HL-60 (cell line): ENCODE measurements at regions not wholly inside any gene's neighbourhood (a gene's known extent, or its start where the extent isn't known, plus 50 kb on each side); places are given as distances from the start of the nearest gene placed in this dataset.

Source experiments
- DNase-seq, 2 experiments: peaks; one replicate each; pipeline ENCODE4 v3.0.0-alpha.2; 2010 to 2020; ENCODE audit warnings: low read depth in 1 of 2, low spot score in 1 of 2
- H3K27ac ChIP-seq: fragments of 250-450 bp; sonication (Bioruptor Pico); replicated peaks from 2 replicates; pipeline ENCODE4 v1.5.1; 2020; ENCODE audit warnings: mild to moderate bottlenecking, moderate library complexity
- H3K27me3 ChIP-seq: fragments of 250-450 bp; sonication (Bioruptor Pico); 2 replicates; pipeline ENCODE4 v1.5.1; 2021; ENCODE audit warnings: mild to moderate bottlenecking, moderate library complexity; ENCODE audit not compliant: insufficient read depth, poor library complexity, severe bottlenecking
- H3K4me3 ChIP-seq: replicated peaks from 2 replicates; pipeline ENCODE4 v1.5.1; 2011; ENCODE audit warnings: mild to moderate bottlenecking, control low read depth, low read length; ENCODE audit not compliant: insufficient read depth
- GABPA ChIP-seq: IDR thresholded peaks from 2 replicates; pipeline ENCODE4 v1.6.1; 2012; ENCODE audit warnings: low read depth
- POLR2AphosphoS5 ChIP-seq: IDR thresholded peaks from 2 replicates; pipeline ENCODE4 v1.6.1; 2012; ENCODE audit warnings: low read depth
- REST ChIP-seq: IDR thresholded peaks from 2 replicates; pipeline ENCODE4 v1.6.1; 2012; ENCODE audit warnings: low read depth; ENCODE audit not compliant: insufficient replicate concordance
- SPI1 ChIP-seq: IDR thresholded peaks from 2 replicates; pipeline ENCODE4 v1.6.1; 2012; ENCODE audit warnings: low read depth, mild to moderate bottlenecking, borderline replicate concordance
- TF ChIP-seq, protein P1 (sequence below): IDR thresholded peaks from one replicate; pipeline ENCODE4 v1.5.1; 2011; ENCODE audit warnings: low read length, control low read depth, inconsistent platforms; ENCODE audit not compliant: insufficient read depth

- H3K27ac ChIP-seq, result no peak overlapping the region
- H3K4me3 ChIP-seq, result no peak overlapping the region
- peaks cover 3% of the 10 kb centered on the region for H3K27me3 ChIP-seq
- DNase-seq, result no peak
- TF ChIP-seq POLR2AphosphoS5 (no peak), REST (no peak), GABPA (no peak), SPI1 (no peak)
- TF ChIP-seq, protein P1, sequence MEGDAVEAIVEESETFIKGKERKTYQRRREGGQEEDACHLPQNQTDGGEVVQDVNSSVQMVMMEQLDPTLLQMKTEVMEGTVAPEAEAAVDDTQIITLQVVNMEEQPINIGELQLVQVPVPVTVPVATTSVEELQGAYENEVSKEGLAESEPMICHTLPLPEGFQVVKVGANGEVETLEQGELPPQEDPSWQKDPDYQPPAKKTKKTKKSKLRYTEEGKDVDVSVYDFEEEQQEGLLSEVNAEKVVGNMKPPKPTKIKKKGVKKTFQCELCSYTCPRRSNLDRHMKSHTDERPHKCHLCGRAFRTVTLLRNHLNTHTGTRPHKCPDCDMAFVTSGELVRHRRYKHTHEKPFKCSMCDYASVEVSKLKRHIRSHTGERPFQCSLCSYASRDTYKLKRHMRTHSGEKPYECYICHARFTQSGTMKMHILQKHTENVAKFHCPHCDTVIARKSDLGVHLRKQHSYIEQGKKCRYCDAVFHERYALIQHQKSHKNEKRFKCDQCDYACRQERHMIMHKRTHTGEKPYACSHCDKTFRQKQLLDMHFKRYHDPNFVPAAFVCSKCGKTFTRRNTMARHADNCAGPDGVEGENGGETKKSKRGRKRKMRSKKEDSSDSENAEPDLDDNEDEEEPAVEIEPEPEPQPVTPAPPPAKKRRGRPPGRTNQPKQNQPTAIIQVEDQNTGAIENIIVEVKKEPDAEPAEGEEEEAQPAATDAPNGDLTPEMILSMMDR, result no peak
Observed at GRCh38 chr3:99542767-99543518, 95.5 kb upstream of the COL8A1 start.

GRCh38 chr3:99541181-99541580 is 97.2 kb upstream of the COL8A1 start:
- H3K4me3 ChIP-seq, result no peak overlapping the region
- H3K27me3 ChIP-seq, result peaks cover 3% of the 10 kb centered on the region
- H3K27ac ChIP-seq, result no peak overlapping the region
- no peak for DNase-seq
- TF ChIP-seq SPI1 (no peak), POLR2AphosphoS5 (no peak), GABPA (no peak), REST (no peak)
- TF ChIP-seq, protein P1, result no peak

- no peak overlapping the region for H3K27ac ChIP-seq
- no peak for TF ChIP-seq SPI1
- TF ChIP-seq REST, result no peak
- TF ChIP-seq, protein P1, result no peak
- no peak for TF ChIP-seq GABPA
- no peak for TF ChIP-seq POLR2AphosphoS5
- H3K27me3 ChIP-seq, result no peaks in the 10 kb centered on the region
- DNase-seq, result no peak
- no peak overlapping the region for H3K4me3 ChIP-seq
Observed at GRCh38 chr3:99537416-99537815, 101.0 kb upstream of the COL8A1 start.
